ENCODE measurements at regions not wholly inside any gene's neighbourhood (a gene's known extent, or its start where the extent isn't known, plus 50 kb on each side); places are given as distances from the start of the nearest gene placed in this dataset.

GRCh38 chr15:88403351-88403791 is 63.8 kb downstream of the MRPL46 start:
- Histone ChIP-seq H3K79me2 (ENCODE audit: insufficient read depth, low read length) (no peaks in the 10 kb centered on the region), H4K20me1 (ENCODE audit: insufficient read depth, low read length, poor library complexity, severe bottlenecking) (no peaks in the 10 kb centered on the region), H3K9me2 (replicated peaks; ENCODE audit: low read depth, low read length) (no peaks in the 10 kb centered on the region), H3K4me2 (ENCODE audit: low read depth, low read length, poor library complexity, severe bottlenecking) (peak overlapping the region; percentile 88), H3K36me3 (ENCODE audit: insufficient read depth, low read length) (no peaks in the 10 kb centered on the region), H3K9me3 (ENCODE audit: insufficient read depth, low read depth, low read length) (peaks cover 14% of the 10 kb centered on the region; the same call in 1 of the 2 replicates), H3F3A (ENCODE audit: low read depth) (peaks cover 6% of the 10 kb centered on the region; the same call in 1 of the 2 replicates), H3K4me1 (ENCODE audit: insufficient read depth, low read length, poor library complexity, severe bottlenecking) (peaks cover 64% of the 10 kb centered on the region), H3K9ac (ENCODE audit: low read depth, low read length, poor library complexity, severe bottlenecking) (peak overlapping the region; percentile 76), H3K27me3 (ENCODE audit: insufficient read depth, low read length, poor library complexity, severe bottlenecking) (no peaks in the 10 kb centered on the region), H2AFZ (ENCODE audit: low read length) (peak overlapping the region; percentile 62), H3K4me3 (ENCODE audit: low read length, poor library complexity, severe bottlenecking) (peak overlapping the region; percentile 59)
- no peak for TF ChIP-seq CTCF (conservative IDR thresholded peaks at IDR 0.05; ENCODE audit: low read length)
- TF ChIP-seq EZH2phosphoT487 (IDR thresholded peaks at IDR 0.05; ENCODE audit: borderline replicate concordance) = no peak

GRCh38 chr15:88401996-88402656 is 65.1 kb downstream of the MRPL46 start:
- H3K9me2 ChIP-seq (replicated peaks; ENCODE audit: low read depth, low read length) = no peaks in the 10 kb centered on the region
- H3K4me2 ChIP-seq (ENCODE audit: low read depth, low read length, poor library complexity, severe bottlenecking) = peak overlapping the region; percentile 88
- peaks cover 6% of the 10 kb centered on the region; the same call in 1 of the 2 replicates for H3F3A ChIP-seq (ENCODE audit: low read depth)
- H3K9me3 ChIP-seq (ENCODE audit: insufficient read depth, low read depth, low read length) = peaks cover 14% of the 10 kb centered on the region; the same call in 1 of the 2 replicates
- H3K9ac ChIP-seq (ENCODE audit: low read depth, low read length, poor library complexity, severe bottlenecking) = peak overlapping the region; percentile 76
- peaks cover 74% of the 10 kb centered on the region for H3K4me1 ChIP-seq (ENCODE audit: insufficient read depth, low read length, poor library complexity, severe bottlenecking)
- H2AFZ ChIP-seq (ENCODE audit: low read length) = no peak overlapping the region
- no peaks in the 10 kb centered on the region for H3K79me2 ChIP-seq (ENCODE audit: insufficient read depth, low read length)
- H3K4me3 ChIP-seq (ENCODE audit: low read length, poor library complexity, severe bottlenecking) = peak overlapping the region; percentile 59
- TF ChIP-seq EZH2phosphoT487 (IDR thresholded peaks at IDR 0.05; ENCODE audit: borderline replicate concordance) (no peak), CTCF (conservative IDR thresholded peaks at IDR 0.05; ENCODE audit: low read length) (no peak)
- H4K20me1 ChIP-seq (ENCODE audit: insufficient read depth, low read length, poor library complexity, severe bottlenecking) = no peaks in the 10 kb centered on the region
- no peaks in the 10 kb centered on the region for H3K36me3 ChIP-seq (ENCODE audit: insufficient read depth, low read length)
- H3K27me3 ChIP-seq (ENCODE audit: insufficient read depth, low read length, poor library complexity, severe bottlenecking) = no peaks in the 10 kb centered on the region

GRCh38 chr15:88401251-88401995 is 65.8 kb downstream of the MRPL46 start:
- Histone ChIP-seq H3K4me1 (ENCODE audit: insufficient read depth, low read length, poor library complexity, severe bottlenecking) (peaks cover 81% of the 10 kb centered on the region), H3K4me3 (ENCODE audit: low read length, poor library complexity, severe bottlenecking) (peak overlapping the region; percentile 59), H3K4me2 (ENCODE audit: low read depth, low read length, poor library complexity, severe bottlenecking) (peak overlapping the region; percentile 88), H3K27me3 (ENCODE audit: insufficient read depth, low read length, poor library complexity, severe bottlenecking) (no peaks in the 10 kb centered on the region), H3K9me2 (replicated peaks; ENCODE audit: low read depth, low read length) (no peaks in the 10 kb centered on the region), H3K9ac (ENCODE audit: low read depth, low read length, poor library complexity, severe bottlenecking) (peak overlapping the region; percentile 75), H3K9me3 (ENCODE audit: insufficient read depth, low read depth, low read length) (peaks cover 14% of the 10 kb centered on the region; the same call in 1 of the 2 replicates), H3F3A (ENCODE audit: low read depth) (peaks cover 6% of the 10 kb centered on the region; the same call in 1 of the 2 replicates), H2AFZ (ENCODE audit: low read length) (no peak overlapping the region), H3K36me3 (ENCODE audit: insufficient read depth, low read length) (no peaks in the 10 kb centered on the region), H4K20me1 (ENCODE audit: insufficient read depth, low read length, poor library complexity, severe bottlenecking) (no peaks in the 10 kb centered on the region), H3K79me2 (ENCODE audit: insufficient read depth, low read length) (no peaks in the 10 kb centered on the region)
- TF ChIP-seq EZH2phosphoT487 (IDR thresholded peaks at IDR 0.05; ENCODE audit: borderline replicate concordance) (no peak), CTCF (conservative IDR thresholded peaks at IDR 0.05; ENCODE audit: low read length) (no peak)

Measured in Loucy (cell line).